T-helper 1 cell (primary cell): ENCODE measurements at regions not wholly inside any gene's neighbourhood (a gene's known extent, or its start where the extent isn't known, plus 50 kb on each side); places are given as distances from the start of the nearest gene placed in this dataset.
"Not testable (repeated sequence)": the region's sequence is repeated elsewhere in the genome, so short reads cannot be mapped to it uniquely, and the experiment has no call there.

Experiments used
- DNase-seq, 5 donors: peaks; one replicate each; pipeline ENCODE4 v3.0.0-alpha.2; 2012 to 2020

DNA sequence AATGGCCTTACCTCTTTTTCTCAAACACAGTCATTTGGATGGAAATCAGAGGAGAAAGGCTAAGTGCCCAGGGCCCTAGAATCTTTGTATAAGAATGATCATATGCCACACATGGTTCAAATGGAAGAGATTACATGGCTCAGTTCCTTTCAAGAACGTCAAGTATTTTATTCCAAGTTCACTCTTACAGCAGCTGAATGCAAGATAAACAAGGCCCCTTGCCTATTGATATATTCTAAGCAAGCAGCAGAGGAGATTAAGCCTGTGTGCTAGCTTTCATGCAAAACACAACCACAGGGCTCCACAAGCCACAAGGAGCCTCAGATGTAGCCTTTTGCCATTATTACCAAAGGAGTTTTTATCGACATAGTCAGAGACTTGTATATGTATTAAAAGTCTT lies 55.3 kb upstream of the SLCO6A1 start:
- no peak for DNase-seq

DNA sequence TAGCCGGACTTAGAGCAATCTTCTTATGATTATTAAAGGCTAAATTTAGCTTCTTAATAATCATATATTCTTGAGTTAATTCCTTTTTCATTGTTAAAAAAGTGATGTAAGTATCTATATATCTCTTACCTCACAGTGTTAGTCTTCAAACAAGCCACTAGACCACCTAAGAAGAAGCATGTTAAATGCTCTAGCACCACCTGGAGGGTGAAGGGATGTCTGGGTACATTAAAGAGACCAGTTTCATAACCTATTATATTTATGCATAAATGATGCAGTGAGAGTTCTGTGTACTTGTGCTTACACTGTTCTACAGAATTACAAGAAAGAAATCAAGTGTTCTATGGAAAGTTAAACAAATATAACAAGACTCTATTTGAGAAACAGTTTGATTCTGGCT lies 55.9 kb upstream of the SLCO6A1 start:
- no peak for DNase-seq

GRCh38 chr5:102561894-102562760 lies 63.3 kb upstream of the SLCO6A1 start:
- DNase-seq = no peak

- no peak for DNase-seq
Observed at GRCh38 chr5:102570747-102571146, 71.9 kb upstream of the SLCO6A1 start.

GRCh38 chr5:102578362-102578761 lies 79.6 kb upstream of the SLCO6A1 start:
- DNase-seq = no peak

GRCh38 chr5:102579379-102579778 lies 80.6 kb upstream of the SLCO6A1 start:
- DNase-seq = no peak

GRCh38 chr5:102581011-102581410 lies 82.2 kb upstream of the SLCO6A1 start:
- DNase-seq = no peak

DNA sequence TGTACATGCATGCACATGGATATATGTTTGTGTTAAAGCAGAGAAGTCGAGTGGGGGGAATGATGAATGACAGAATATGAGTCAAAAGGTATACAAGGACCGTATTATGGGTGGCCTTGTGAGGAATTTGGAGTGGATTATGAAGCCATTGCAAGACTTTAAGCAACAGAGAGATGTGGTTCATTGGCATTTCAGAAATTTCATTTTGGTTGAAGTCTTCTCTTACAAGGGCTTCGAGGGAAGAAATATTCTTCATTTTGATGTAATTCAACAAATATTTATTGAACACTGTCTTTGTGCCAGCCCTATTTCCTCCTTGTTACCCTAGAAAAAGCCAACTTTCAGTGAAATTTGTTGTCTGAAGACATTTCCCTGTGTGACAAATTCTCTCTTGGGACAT lies 83.9 kb upstream of the SLCO6A1 start:
- DNase-seq = no peak

- DNase-seq = no peak
Observed at GRCh38 chr5:102583276-102584124, 84.7 kb upstream of the SLCO6A1 start.

DNA sequence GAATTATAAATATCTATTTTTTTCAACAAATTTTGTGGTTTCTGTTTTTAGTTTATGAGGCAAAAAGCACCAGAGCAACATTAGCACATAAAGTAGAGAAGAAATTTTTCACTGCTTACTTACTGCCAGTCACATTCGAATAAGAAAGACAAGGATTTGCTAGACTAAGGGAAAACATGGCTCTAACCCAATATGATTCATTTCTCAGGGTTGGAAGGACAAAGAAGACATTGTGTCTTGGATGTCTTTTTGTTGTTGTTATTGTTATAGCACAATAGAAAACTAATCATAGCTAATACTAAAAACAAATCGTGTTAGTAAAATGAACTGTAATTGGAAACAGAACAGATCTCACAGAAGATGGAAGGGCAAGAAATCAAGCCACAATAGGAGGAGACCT lies 90.9 kb upstream of the SLCO6A1 start:
- no peak for DNase-seq

DNA sequence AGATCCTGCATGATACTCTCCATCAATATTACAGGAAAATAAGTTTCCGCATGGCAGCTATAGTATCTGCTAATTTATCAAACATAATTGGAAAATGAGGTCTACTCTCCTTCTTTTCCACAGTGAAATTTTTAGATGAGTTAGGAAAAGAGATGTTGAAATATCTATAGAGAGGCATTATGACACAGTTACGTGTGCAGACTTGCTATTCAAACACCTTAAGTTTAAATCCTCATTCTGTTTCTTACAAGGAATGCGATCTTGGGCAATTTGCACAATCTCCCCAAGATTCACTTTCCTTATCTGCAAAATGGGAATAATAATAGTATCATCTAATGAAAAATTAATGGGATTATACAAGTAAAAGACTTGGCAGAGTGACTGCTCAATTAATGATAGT lies 91.7 kb upstream of the SLCO6A1 start:
- no peak for DNase-seq

- no peak for DNase-seq
Observed at GRCh38 chr5:102591650-102592049, 92.8 kb upstream of the SLCO6A1 start.

DNA sequence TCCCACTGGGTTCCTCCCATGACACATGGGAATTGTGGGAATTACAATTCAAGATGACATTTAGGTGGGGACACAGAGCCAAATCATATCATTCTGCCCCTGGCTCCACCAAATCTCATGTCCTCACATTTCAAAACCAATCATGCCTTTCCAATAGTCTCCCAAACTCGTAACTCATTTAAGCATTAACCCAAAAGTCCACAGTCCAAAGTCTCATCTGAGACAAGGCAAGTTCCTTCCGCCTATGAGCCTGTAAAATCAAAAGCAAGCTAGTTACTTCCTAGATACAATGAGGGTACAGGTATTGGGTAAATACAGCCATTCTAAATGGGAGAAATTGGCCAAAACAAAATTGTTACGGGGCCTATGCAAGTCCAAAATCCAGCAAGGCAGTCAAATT lies 93.8 kb upstream of the SLCO6A1 start:
- DNase-seq = not testable (repeated sequence)

DNA sequence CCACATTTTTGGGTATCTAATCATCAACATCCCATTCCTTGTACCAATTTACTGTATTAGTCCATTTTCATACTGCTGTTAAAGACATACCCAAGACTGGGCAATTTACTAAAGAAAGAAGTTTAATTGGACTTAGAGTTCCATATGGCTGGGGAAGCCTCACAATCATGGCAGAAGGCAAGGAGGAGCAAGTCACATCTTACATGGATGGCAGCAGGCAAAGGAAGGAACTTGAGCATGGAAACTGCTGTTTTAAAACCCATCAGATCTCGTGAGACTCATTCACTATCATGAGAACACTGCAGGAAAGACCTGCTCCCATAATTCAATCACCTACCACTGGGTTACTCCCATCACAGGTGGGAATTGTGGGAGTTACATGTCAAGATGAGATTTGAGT lies 95.4 kb upstream of the SLCO6A1 start:
- DNase-seq = no peak

DNA sequence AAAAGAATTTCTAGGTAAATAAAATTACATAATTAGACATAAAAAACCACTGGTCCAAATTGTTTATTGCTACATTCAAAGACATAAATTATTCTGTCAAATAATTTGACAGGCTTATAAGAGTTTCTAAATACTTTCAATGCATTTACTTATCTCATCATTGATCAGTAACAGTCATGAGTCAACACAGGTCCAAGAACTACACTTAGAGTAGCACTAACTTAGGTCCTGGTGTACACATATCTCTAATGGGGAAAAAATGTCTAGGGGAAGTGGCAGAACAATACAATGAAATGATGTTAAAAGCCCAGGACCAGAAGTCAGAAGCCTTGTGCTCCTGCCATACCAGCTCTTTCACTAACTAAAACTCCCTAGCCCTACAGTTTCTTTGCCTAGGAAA lies 96.5 kb upstream of the SLCO6A1 start:
- no peak for DNase-seq

DNA sequence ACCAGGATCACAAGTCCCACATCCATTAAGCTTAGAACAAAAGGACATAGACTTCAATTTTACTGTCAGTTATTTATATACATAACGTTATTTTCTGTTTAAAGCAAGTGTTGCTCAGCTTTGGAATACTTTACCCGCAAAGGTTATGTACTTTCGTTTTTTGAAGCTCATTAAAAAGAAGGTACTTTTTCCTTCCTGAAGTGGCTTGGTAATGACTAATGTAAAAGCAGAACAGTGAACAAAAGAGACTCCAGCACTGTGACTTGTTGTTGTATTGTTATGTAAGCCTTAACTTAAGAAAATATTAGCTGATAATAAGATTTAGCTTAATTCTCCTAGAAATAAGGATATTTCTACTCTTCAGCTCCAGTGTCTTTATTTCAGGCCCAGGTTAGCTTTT lies 97.3 kb upstream of the SLCO6A1 start:
- no peak for DNase-seq

GRCh38 chr5:102596951-102597350 lies 98.2 kb upstream of the SLCO6A1 start:
- DNase-seq = no peak

- DNase-seq = no peak
Observed at GRCh38 chr5:102599289-102599688, 100.5 kb upstream of the SLCO6A1 start.

GRCh38 chr5:102600964-102601363 lies 102.2 kb upstream of the SLCO6A1 start:
- no peak for DNase-seq

GRCh38 chr5:102603670-102604069 lies 104.9 kb upstream of the SLCO6A1 start:
- DNase-seq = no peak

DNA sequence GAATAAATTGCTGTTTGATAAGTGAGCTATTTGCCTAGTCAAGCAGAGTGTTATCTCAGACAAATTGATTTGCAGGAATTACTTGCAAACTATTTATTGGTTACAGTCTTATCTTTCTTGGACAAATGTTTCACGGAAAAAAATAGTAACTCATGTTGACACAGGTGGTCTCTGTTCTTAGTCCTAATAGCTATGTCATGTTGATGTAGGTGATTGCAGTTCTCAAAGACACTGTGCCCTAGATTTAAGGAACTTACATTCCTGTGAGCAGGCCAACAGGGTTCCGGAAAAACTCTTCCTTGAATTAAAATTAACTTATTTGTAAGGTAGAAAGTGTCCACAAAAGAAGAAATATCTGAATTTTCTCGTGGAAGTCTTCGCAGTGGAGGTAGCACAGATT lies 109.6 kb upstream of the SLCO6A1 start:
- no peak for DNase-seq

GRCh38 chr5:102611312-102611711 lies 112.5 kb upstream of the SLCO6A1 start:
- no peak for DNase-seq

DNA sequence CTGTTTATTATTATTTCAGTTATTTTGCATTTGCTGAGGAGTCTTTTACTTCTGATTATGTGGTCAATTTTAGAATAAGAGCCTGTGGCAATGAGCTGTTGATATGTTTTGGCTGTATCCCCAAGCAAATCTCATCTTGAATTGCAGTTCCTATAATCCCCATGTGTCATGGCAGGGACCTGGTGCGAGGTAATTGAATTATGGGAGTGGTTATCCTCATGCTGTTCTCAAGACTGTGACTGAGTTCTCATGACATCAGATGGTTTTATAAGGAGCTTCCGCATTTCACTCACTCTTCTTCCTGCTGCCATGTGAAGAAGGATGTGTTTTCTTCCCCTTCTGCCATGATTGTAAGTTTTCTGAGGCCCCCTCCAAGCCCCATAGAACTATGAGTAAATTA lies 114.9 kb upstream of the SLCO6A1 start:
- DNase-seq = no peak
